ENCODE measurements at regions not wholly inside any gene's neighbourhood (a gene's known extent, or its start where the extent isn't known, plus 50 kb on each side); places are given as distances from the start of the nearest gene placed in this dataset.

DNA sequence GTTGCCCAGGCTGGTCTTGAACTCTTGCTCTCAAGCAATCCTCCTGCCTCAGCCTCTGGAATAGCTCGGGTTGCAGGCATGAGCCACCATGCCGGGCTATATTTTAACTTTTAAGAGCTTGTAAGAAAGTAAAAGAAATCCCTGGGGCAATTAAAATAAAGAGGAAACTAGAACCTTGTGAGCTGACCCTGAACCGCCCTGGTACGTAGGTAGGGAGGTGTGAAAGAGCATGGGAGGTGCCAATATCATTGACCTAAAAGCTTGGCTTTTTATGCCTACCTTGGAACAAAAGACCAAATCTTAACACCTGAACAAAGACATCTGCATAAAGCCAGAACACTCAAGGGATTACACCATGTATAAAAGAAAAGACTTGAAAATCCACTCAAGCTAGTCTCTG lies 595.1 kb downstream of the SOX6 start:
- no peak for TF ChIP-seq POLR2A (IDR thresholded peaks at IDR 0.05)
- TF ChIP-seq, protein P1, sequence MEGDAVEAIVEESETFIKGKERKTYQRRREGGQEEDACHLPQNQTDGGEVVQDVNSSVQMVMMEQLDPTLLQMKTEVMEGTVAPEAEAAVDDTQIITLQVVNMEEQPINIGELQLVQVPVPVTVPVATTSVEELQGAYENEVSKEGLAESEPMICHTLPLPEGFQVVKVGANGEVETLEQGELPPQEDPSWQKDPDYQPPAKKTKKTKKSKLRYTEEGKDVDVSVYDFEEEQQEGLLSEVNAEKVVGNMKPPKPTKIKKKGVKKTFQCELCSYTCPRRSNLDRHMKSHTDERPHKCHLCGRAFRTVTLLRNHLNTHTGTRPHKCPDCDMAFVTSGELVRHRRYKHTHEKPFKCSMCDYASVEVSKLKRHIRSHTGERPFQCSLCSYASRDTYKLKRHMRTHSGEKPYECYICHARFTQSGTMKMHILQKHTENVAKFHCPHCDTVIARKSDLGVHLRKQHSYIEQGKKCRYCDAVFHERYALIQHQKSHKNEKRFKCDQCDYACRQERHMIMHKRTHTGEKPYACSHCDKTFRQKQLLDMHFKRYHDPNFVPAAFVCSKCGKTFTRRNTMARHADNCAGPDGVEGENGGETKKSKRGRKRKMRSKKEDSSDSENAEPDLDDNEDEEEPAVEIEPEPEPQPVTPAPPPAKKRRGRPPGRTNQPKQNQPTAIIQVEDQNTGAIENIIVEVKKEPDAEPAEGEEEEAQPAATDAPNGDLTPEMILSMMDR (IDR thresholded peaks at IDR 0.05), result no peak
- TF ChIP-seq POLR2AphosphoS5 (IDR thresholded peaks at IDR 0.05), result no peak

Measured in breast epithelium (tissue), 3 donors.